OCI-LY3 (cell line): ENCODE measurements at regions not wholly inside any gene's neighbourhood (a gene's known extent, or its start where the extent isn't known, plus 50 kb on each side); places are given as distances from the start of the nearest gene placed in this dataset.

ENCODE experiments used
- CTCF ChIP-seq: fragments of 200-600, 300-600 bp; sonication (generic); IDR thresholded peaks from 2 replicates; pipeline ENCODE4 v1.5.1; 2014; ENCODE audit warnings: antibody characterized with exemption, low read length, low read depth
- EZH2phosphoT487 ChIP-seq: fragments of 200-600 bp; shearing (Covaris generic); IDR thresholded peaks from 2 replicates; pipeline ENCODE4 v1.6.1; 2018; ENCODE audit warnings: antibody characterized with exemption, mixed run types, low read depth

- TF ChIP-seq CTCF (0 out of 2 replicates have a peak, but pooled peaks have one; percentile 12), EZH2phosphoT487 (no peak)
Observed at GRCh38 chr4:27412613-27413012, 552.0 kb downstream of the STIM2 start.
